GM21367 (cell line): ENCODE measurements at regions not wholly inside any gene's neighbourhood (a gene's known extent, or its start where the extent isn't known, plus 50 kb on each side); places are given as distances from the start of the nearest gene placed in this dataset.

Source experiments
- ATAC-seq: cut with Tn5 transposase; IDR thresholded peaks from one replicate; pipeline ENCODE4 v1.9.1; 2021; ENCODE audit not compliant: unreplicated experiment

DNA sequence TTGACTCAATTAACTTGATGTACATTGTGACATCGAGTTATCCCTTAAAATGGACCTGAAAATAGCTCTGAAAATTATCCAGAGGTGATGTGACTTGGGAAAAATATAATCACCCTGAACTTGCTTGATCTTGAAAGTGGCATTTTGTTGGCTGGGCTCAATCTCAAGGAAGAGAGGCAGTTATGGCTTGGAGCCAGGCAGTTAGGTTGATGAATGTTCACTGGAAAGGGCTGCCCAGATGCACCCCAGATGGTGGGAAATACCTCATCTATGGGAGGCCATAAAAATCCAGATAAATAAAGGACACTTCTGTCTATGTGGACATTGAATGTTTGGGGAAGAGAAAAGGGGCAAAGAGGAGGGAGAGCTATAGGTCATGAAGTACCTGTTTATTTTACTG, 55.7 kb upstream of the OR5AN1 start:
- no peak for ATAC-seq

DNA sequence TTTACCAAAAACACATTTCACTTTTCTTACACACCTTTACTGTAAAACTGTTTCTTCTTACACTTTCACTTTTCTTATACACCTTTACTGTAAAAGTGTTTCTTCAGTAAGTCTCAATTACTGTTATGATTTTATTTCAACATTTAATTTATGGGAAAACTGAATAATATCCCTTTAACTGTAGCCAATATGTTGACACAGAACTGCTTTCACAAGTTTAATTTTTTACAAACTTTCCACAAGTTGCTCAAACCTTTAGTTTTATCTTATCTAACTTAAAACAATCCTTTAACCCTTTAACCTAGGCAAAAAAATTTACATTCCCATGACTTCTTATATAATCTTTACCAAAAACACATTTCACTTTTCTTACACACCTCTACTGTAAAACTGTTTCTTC, 63.3 kb upstream of the OR5AN1 start:
- ATAC-seq: no peak

DNA sequence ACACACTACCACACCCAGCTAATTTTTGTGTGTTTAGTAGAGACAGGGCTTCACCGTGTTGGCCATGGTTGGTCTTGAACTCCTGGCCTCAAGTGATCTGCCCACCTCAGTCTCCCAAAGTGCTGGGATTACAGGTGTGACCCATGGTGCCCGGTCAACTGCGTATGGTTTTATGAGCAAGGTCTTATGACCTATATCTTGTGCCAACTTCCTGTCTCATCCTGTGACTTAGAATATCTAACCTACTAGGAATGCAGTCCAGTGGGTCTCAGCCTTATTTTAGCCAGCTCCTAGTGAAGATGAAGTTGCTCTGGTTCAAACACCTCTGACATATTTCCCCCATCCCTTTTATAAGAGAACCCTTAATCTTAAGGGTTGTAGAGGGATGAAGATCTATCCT, 66.1 kb upstream of the OR5AN1 start:
- no peak for ATAC-seq

DNA sequence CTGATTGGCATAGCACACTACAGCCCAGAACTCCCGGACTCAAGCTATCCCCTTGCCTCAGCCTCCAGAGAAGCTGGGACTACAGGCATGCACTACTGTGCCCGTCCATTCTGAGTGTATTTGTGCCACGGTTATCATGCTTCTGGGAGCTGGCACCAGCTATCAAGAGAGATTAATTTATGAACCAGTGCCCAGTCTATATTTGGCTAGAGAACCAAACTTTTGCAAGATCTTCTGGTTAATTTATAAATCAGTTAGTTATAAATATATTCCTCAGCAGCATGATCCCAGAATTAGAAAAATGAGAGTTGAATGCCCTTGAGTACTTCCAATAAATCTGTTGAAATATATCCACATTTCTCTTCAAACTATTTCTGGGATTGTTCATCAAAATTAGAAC, 67.5 kb upstream of the OR5AN1 start:
- no peak for ATAC-seq

DNA sequence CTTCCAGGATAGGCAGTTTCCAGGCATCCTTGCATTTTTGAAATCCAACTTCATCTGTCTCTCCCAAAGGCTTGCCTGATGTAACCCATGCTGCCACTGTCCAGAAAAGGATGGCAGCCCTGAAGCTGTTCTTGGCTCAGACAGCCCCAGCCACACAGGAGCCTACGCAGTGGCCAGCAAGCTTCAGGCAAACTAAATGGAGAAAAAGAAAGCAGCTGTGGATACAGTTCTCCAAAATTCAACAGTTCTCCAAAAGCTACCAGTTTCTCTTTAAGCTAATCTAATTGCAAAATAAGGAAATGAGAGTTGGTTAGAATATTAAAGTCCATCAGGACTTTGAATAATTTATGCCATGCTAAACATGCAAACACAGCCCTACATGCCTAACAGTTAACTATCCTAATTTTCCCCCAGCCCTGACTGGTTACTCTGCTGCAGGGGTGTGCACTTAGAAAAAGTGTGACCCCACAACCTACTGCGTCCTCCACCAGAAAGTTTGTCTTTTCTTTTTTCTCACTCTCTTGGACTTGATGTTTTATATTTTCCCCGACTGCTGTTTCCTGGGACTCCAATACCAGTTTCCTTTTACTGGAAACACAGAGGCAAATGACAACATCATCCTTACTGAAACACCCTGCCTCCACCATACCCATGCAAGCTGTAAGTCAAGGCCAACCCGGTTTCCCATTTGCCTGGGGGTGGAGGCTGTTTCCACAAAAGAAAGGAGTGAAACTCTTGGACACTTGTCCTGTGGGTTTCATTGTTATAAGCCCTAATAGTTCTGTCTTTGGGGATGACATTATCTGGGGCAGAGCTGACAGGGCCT, 69.1 kb upstream of the OR5AN1 start:
- ATAC-seq: no peak

DNA sequence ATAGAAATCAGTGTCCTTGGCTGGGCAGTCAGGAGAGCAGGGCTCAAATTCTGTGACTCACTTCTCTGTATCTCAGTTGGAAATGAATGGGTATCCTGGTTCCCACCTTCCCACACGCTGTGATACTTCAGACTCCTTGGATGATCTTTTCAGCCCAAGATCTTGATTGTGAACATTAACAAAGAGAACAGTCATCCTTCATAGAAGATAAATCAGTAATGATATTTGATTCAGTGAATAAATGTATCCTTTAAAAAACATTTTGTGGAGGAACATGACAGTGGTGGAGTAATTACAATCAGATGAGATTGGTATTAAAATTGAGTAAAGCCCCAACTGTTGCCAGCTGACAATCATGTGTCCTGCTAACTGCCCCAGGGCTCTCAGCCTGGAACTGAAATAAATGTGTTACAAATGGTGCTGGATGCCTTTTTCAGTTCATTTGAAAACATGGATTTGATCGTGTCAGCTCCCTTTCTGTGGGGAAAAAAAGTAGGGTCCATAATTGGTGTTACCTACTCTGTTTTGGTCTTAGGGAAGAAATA, 72.9 kb upstream of the OR5AN1 start:
- ATAC-seq: no peak

DNA sequence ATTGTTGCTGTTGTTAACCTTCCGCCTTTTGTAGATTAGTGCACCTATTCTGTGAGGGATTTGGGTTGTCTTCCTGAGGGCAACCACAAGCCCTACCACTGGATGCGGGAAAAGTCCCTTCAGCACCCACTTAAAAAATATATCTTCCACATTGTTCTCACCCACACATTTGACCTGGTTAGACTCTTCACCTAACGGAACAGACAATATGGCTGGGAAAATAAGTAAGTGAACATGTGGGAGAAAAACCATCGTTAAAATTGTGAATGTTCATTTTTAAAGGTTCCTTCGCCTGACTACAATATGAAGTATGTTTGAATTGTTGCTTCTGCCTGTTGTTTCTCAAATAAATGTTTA, 72.0 kb upstream of the MPEG1 start:
- no peak for ATAC-seq

DNA sequence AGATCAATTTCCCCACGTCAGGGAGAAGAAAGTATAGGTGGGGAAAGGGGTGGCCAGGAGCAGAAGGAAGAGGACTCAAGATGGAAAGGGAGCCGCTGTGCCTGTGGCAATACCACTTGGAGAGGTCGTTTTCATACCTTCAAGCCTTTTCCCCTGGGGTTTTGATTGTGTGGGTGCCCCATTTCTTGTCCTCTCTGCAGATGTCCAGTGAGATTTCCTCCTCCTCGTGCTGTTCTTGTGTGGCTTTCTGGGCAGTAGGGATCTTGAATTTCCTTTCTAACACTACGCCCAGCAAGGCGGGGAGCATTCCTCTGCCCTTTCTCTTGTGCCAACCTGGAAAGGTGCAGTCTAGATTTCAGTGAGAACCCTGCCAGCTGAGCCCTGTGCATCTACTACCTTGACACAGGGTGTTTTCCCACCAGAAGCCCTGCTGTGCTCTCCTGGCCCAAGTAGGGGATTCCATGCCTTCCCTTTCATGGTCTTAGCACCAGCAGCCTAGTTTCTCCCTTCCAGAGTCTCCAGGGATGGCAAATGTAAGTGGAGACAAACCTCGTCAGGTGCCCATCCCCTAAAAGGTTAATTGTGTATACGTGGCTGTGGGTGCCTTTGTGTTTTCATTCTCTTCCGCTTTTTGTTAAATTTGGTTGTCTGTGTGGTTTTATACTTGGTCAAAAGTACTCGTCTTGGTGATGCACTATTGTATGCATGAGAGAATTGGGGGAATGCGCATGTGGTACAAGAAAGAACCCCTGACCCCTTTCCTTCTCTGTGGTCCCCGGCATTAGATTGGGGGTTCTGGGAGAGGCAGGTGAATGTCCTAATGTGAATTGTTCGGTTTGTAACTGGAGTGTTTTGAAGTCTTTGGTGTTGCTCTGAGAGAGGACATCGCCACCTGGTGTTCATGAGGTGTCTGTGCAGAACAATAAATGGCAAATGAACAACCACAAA, 71.4 kb upstream of the MPEG1 start:
- peak; percentile 63 for ATAC-seq

DNA sequence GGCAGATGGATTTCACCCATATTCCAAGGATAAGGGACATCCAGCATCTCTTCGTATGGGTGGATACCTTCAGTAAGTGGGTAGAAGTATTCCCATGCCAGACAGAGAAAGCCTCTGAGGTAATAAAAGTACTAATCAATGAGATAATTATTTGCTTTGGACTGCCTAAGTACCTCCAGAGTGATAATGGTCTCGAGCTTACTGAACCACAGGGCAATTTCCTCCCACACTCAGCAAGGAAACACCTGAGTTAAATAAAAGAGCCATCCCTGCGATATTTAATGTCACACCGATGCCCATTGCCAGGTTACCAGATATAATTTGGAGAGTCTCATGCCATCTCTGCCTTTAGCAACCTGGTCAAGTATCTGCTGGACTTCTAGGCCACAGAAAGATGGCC, 70.6 kb upstream of the MPEG1 start:
- ATAC-seq: no peak

DNA sequence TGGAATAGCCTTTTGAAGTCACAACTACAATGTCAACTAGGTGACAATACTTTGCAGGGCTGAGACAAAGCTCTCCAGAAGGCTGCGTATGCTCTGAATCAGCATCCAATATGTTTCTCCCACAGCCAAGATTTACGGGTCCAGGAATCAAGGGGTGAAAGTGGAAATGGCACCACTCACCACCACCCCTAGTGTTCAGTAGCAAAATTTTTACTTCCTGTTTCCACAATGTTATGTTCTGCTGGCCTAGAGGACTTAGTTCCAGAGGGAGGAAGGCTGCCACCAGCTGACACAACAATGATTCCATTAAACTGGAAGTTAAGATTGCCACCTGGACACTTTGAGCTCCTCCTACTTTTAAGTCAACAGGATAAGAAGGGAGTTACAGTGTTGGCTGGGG, 68.5 kb upstream of the MPEG1 start:
- no peak for ATAC-seq

DNA sequence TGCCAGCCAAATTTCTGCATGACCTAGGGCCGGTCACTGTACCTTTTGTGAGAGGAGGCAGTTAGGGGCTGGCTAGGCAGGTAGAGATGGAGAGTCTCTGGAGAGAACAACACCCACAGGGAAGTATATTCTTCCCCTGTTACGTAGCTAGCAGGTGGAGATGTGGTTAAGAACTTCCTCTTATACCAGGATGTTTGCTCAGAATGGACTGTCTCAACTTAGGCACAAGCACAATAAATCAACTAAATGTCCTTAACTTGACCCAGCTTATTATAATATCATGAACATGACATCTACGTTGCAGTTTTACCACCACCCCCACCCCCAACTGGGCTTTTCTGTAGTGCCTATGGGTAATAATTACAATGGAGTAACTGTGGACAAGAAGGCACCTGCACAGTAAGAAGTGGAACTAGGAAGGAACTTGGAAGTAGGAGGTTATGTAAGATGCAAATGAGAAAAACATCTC, 60.7 kb upstream of the MPEG1 start:
- ATAC-seq: peak; percentile 82

DNA sequence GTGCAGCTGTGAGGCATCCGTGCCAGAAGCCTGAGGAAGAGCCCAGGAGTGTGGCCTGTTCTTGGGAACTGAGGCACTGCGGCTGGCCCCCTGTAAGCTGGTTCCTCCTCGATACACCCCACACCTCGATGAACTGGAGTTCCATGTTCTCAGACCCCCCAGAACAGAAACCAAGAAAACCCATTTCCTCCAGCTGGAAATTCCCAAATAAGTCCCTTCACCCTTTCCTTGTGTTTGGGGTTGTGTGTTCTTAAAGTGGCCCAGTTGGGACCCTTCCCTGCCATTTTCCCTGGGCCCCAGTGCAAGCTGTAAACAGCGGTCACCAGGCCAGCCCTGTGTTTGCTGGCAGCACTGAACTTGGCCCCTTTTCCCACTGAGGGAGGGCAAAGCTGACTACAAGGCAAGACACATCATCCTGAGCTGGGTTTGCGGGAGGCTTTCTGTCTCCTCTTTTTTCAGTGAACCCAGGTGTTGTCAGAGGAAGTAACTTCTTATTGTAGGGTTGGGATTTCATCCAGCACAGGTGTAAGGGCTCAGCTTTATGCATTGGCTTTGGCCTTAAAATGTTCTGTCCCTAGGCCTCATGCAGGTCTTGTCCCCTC, 60.1 kb upstream of the MPEG1 start:
- no peak for ATAC-seq

DNA sequence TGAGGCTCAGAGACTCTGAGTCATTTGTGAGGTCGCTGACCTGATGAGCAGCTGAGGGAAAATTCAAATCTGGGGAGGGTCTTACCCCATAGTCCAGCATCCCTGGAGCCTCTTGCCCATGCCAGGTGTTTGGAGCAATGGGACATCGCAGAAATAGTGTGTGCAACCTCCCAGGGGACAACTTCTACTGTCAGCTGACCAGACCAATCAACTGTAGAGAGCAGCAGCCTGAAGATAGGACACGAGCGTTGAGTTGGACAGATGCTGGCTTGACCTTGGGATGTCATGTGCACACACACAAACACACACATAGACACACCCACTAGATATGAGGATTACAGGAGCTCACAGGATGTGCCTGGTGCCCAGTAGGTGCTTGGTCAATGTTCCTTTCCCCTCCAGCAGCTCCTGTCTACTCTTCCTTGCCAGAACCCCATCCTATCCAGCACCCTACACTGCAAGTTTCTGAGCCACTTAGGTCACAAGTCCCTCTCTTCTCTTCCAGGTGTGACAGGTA, 59.1 kb upstream of the MPEG1 start:
- no peak for ATAC-seq

DNA sequence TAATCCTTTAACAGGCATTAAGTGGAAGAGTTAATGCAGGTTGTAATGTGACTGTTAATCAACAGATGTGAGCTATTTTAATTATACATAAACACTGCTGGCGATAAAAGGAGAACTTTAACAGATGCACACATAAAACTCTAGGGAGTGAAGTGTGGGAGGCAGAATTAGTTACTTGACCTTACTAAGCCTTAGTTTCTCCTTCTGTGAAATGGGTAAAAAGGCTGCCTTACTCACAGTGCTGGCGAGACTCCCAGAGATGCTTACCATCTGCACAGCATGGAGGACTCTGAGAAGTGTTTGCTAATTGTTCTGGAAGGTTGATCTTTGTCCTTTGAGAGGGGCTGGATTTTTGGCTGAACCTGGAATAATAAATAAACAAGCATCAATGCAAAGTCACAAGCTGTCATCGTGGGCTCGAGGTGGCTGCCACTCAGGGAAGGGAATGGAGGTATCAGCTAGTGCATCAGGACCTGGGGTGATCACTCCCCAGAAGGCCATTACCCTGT, 58.6 kb upstream of the MPEG1 start:
- ATAC-seq: no peak

DNA sequence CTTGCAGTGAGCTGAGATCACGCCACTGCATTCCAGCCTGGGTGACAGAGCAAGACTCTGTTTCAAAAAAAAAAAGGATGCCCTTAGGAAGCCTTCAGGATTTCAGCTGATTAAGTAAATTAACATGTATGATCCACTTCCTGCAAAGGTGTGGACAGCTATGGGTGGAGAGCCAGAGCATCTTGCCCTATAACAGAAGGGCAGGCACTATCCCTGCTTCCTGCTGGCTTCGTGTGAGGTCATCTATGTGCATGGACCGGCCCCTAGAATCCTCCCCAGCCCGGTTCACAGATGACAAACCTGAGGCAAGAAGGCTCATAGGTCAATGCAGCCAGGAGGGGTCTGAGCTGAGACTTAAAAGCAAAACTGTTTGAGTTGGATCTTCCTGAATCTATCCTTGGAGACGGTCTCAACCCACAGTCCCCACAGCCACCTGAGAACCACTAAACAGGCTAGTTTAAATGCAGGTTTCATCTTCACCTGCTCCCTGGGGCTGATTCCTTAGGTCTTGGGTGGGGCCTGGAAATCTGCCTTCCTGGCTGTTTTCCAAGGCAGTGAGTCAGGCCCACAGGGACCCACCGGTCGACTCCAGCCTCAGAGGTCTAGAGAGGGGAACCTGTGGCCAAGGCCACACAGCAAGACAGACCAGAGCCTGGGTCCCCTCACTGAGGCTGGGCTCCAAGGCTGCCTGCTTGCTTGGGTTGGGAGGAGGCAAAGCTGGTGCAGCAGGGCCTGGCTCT, 55.2 kb upstream of the MPEG1 start:
- ATAC-seq: no peak

DNA sequence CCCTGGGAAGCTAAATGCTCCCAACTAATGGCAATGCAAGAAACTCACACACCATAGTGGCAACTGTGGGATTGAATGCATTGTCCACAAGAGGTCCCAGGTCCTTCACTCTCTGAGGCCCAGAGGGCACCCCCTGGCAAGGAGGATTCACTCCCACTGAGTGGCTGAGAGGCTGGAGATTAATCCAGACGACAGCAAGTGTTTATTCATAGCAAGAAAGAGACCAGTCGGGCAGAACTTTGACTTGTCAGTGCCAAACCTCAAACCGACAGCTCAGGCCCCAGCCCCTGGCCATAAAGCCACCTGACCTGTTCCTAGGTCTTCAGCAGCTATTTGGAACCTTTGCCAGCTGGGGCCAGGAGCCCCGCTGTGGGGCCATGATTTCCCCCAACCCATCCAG, 54.5 kb upstream of the MPEG1 start:
- ATAC-seq: peak; percentile 59

DNA sequence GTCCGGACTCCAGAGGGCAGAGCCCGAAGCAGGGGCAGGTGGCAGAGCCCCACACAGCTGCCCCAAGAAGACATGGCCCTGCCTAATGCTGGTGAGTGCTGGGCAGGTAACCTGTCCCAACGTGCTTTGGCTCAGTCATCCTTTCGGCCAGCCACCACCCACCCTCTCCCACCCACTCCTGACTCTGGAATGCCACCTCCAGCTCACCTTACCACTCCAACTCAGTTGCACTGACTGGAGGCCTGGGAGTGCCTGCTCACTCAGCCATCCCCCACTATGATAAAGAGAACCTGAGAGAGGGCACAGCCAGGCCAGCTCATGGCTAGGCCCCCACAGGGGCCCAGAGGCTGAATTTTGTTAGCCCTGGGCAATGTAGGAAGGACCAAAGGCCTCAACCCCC, 53.8 kb upstream of the MPEG1 start:
- ATAC-seq: no peak

DNA sequence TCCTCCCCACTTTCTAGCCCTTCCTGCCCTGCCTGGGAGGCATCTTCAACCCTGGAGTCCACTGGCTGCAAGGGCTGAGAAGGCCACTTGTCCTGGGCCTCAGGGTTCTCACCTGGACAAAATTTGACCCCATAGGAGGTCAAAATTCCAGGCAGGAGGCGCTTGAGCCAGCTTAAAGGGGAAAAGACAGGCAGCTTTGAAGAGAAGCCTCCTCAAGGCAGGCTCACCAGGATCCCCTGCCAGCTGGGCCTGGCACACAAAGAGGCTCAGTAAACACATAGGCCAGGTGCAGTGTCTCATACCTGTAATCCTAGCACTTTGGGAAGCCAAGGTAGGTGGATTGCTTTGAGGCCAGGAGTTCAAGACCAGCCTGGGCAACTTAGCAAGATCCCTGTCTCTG, 53.0 kb upstream of the MPEG1 start:
- ATAC-seq: no peak

DNA sequence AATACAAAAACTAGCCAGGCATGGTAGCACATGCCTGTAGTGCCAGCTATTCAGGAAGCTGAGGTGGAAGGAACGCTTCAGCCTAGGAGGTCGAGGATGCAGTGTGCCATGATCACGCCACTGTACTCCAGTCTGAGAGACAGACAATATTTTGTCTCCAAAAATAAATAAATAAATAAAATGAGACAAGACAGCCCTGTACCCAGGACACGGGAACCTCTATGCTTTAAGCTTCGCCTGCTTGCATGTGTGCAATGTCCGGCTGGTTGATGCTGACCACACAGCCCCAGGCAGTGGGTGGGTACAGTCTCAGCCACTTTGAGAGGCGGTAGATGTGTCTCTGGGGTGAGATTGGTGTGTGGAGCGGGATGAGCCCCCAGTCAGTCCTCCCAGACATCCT, 52.0 kb upstream of the MPEG1 start:
- ATAC-seq: no peak

DNA sequence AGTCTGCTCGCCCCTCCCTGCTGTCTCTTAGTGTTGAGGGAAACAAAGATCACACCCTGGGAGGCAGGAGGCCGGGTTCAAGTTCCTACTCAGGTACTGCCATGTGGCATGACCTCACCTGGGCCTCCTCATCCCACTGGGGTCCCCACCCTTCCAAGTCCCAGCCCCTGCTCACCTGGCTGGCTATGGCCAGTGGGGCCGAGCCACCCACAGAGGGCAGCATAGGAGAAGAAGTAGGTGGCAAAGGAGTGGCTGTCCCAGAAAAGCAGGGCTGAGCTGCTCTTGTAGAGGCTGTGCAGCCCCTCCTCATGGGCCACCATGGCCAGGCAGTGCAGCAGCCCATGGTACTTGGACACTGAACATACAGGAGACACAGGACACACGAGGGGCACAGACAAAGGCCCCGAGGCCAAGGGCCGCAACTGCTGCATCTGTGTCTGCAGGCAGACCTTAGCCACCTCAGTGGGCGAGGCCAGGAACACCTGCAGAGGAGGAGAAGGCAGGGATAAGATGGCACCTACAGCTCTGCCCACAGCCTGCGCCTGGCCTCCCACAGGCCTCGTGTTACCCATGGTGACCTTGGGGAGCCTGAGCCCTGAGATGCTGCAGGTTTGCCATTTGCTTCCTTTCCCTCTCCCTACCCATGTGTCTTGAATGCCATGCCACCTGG, 50.6 kb upstream of the MPEG1 start:
- no peak for ATAC-seq
